Natural killer cell (primary cell): ENCODE measurements at regions not wholly inside any gene's neighbourhood (a gene's known extent, or its start where the extent isn't known, plus 50 kb on each side); places are given as distances from the start of the nearest gene placed in this dataset.
"Not testable (repeated sequence)": the region's sequence is repeated elsewhere in the genome, so short reads cannot be mapped to it uniquely, and the experiment has no call there.

Source experiments
- ATAC-seq, 3 donors: fragments of 150-1000 bp in 2 of 3; fragments of 200-7000 bp in 1 of 3; cut with Tn5 transposase; 1 replicate in 1 of 3; 2 replicates in 2 of 3; pipeline ENCODE4 v1.10.0; 2021; ENCODE audit warnings: mild to moderate bottlenecking in 2 of 3, moderate library complexity in 2 of 3
- DNase-seq, 2 donors: peaks; one replicate each; pipeline versions ENCODE4 v3.0.0 to v3.0.0-alpha.2; 2013 to 2021; ENCODE audit warnings: mixed read lengths in 1 of 2
- H3K27ac ChIP-seq: one replicate; pipeline ENCODE4 v1.5.1; 2013; ENCODE audit warnings: mild to moderate bottlenecking, low read length
- H3K27me3 ChIP-seq: one replicate; pipeline ENCODE4 v1.6.1; 2013; ENCODE audit warnings: low read length; ENCODE audit not compliant: control insufficient read depth, insufficient read depth
- H3K36me3 ChIP-seq: one replicate; pipeline ENCODE4 v1.6.1; 2013; ENCODE audit warnings: low read length; ENCODE audit not compliant: control insufficient read depth, insufficient read depth
- H3K4me1 ChIP-seq: one replicate; pipeline ENCODE4 v1.6.1; 2013; ENCODE audit warnings: low read length; ENCODE audit not compliant: control insufficient read depth, insufficient read depth
- H3K4me3 ChIP-seq: one replicate; pipeline ENCODE4 v1.5.1; 2013; ENCODE audit warnings: low read length
- H3K9me3 ChIP-seq: one replicate; pipeline ENCODE4 v1.6.1; 2013; ENCODE audit warnings: low read length; ENCODE audit not compliant: control insufficient read depth, insufficient read depth
- H3K27ac Mint-ChIP-seq, 2 donors: one replicate each; pipeline ENCODE4 v1.8.0; 2022; ENCODE audit warnings: mild to moderate bottlenecking in 2 of 2, mixed read lengths in 2 of 2, moderate library complexity in 1 of 2
- H3K27me3 Mint-ChIP-seq, 2 donors: one replicate each; pipeline ENCODE4 v1.8.0; 2022; ENCODE audit warnings: low read depth in 2 of 2, mixed read lengths in 2 of 2
- H3K36me3 Mint-ChIP-seq: one replicate; pipeline ENCODE4 v1.8.0; 2022; ENCODE audit warnings: mixed read lengths
- H3K4me1 Mint-ChIP-seq, 2 donors: one replicate each; pipeline ENCODE4 v1.8.0; 2022; ENCODE audit warnings: mixed read lengths in 2 of 2
- H3K4me3 Mint-ChIP-seq: one replicate; pipeline ENCODE4 v1.8.0; 2022; ENCODE audit warnings: mild to moderate bottlenecking, moderate library complexity, mixed read lengths
- H3K9me3 Mint-ChIP-seq, 2 donors: one replicate each; pipeline ENCODE4 v1.8.0; 2022; ENCODE audit warnings: mixed read lengths in 2 of 2
- WGBS: methylation state at CpG from one replicate; pipeline ENCODE4 v1.1.7; 2013; ENCODE audit warnings: missing lambda C conversion rate; ENCODE audit not compliant: insufficient coverage; 5-methylcytosine and 5-hydroxymethylcytosine counted together
- intact Hi-C: fragments of 100-400 bp; cut with micrococcal nuclease; formaldehyde crosslinking; loops from one replicate; pipeline ENCODE4 v1.14.2; 2022
- TF ChIP-seq, protein P1 (sequence below): fragments of 200-600 bp; IDR thresholded peaks from one replicate; pipeline ENCODE4 v1.8.0; 2022; ENCODE audit warnings: antibody characterized with exemption

DNA sequence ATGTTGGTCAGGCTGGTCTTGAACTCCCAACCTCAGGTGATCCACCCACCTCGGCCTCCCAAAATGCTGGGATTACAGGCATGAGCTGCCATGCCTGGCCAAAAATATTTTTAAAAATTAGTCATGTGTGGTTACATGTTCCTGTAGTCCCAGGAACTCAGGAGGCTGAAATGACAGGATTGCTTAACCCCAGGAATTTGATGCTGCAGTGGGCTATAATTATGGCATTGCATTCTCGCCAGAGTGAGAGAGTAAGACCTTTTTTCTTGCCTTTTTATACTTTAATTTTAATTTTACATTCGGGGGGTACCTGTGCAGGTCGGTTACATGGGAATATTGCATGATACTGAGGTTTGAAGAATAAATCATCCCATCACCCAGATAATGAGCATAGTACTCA, 86.6 kb upstream of the ZNF92 start:
- DNase-seq (no peak), ATAC-seq (no peak)
- Mint-ChIP-seq H3K4me3 (no peak overlapping the region), H3K36me3 (no peaks in the 10 kb centered on the region), H3K9me3 (no peaks in the 10 kb centered on the region), H3K27ac (no peak overlapping the region), H3K27me3 (peaks cover 16 to 32% of the 10 kb centered on the region in 2 donors), H3K4me1 (no peaks in the 10 kb centered on the region)
- 90% methylated on average over 1 of the region's 4 CpGs for WGBS
- H3K27me3 ChIP-seq = no peaks in the 10 kb centered on the region
- no peak overlapping the region for H3K27ac ChIP-seq
- no peaks in the 10 kb centered on the region for H3K4me1 ChIP-seq
- no peaks in the 10 kb centered on the region for H3K36me3 ChIP-seq
- TF ChIP-seq, protein P1, sequence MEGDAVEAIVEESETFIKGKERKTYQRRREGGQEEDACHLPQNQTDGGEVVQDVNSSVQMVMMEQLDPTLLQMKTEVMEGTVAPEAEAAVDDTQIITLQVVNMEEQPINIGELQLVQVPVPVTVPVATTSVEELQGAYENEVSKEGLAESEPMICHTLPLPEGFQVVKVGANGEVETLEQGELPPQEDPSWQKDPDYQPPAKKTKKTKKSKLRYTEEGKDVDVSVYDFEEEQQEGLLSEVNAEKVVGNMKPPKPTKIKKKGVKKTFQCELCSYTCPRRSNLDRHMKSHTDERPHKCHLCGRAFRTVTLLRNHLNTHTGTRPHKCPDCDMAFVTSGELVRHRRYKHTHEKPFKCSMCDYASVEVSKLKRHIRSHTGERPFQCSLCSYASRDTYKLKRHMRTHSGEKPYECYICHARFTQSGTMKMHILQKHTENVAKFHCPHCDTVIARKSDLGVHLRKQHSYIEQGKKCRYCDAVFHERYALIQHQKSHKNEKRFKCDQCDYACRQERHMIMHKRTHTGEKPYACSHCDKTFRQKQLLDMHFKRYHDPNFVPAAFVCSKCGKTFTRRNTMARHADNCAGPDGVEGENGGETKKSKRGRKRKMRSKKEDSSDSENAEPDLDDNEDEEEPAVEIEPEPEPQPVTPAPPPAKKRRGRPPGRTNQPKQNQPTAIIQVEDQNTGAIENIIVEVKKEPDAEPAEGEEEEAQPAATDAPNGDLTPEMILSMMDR = no peak
- no peaks in the 10 kb centered on the region for H3K9me3 ChIP-seq
- H3K4me3 ChIP-seq = no peak overlapping the region
- intact Hi-C loops = no loop called here

DNA sequence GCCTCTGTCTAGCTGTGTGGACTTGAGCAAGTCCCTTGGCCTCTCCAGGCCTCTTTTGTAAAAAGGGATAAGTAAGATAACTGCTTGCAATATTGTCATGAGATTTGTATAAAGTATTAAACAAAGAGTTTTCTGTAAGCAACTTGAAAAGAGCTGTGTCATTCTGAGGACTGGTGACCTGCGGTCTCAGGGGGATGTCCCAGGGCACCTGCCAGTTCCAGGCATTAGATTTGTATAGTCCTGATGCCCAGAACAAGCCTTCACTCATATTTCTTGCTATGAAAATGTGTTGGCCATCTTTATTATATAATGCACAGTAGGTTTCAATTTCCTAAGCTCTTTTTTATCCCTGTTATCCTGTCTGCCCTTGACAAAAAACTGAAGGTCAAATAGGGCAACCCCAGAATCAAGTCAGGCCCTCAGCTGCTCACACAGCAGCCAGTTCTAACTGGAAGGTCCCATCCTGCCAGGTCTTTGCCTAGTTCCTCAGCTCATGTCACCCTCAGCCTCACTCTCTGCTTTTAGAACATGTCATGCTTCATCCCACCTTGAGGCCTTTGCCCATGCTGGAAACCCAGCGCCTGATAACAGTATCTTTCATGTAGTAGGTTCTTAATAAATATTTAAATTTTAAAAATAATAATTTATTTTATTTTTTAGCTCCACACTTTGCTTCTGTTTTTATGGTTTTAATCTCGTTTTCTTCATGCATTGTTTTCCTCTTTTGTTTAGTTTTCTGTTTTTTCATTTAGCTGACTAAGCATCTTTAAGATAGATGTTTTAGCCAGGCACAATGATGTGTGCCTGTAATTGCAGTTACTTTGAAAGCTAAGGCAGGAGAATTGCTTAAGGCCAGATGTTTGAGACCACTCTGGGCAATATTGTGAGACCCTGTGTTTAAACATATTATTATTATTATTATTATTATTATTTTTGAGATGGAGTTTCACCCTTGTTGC, 87.5 kb upstream of the ZNF92 start:
- Histone ChIP-seq H3K36me3 (no peaks in the 10 kb centered on the region), H3K4me3 (no peak overlapping the region), H3K9me3 (no peaks in the 10 kb centered on the region), H3K27me3 (no peaks in the 10 kb centered on the region), H3K4me1 (no peaks in the 10 kb centered on the region), H3K27ac (no peak overlapping the region)
- intact Hi-C loops = no loop called here
- Mint-ChIP-seq H3K9me3 (no peaks in the 10 kb centered on the region), H3K4me3 (no peak overlapping the region), H3K27ac (no peak overlapping the region), H3K4me1 (no peaks in the 10 kb centered on the region), H3K27me3 (peaks cover 22 to 39% of the 10 kb centered on the region in 2 donors), H3K36me3 (no peaks in the 10 kb centered on the region)
- DNase-seq (no peak), ATAC-seq (no peak)
- TF ChIP-seq, protein P1 = no peak
- WGBS = 59% methylated on average over 2 of the region's 3 CpGs

DNA sequence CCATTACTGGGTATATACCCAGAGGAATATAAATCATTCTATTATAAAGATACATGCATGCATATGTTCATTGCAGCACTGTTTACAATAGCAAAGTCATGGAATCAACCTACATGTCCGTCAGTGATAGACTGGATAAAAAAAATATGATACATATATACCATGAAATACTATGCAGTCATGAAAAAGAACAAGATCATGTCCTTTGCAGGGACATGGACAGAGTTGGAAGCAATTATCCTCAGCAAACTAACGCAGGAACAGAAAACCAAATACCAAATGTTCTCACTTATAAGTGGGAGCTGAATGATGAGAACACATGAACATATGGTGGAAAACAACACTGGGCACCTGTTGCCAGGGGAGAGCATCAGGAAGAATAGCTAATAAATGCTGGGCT, 88.4 kb upstream of the ZNF92 start:
- H3K27me3 ChIP-seq, intact Hi-C loops, H3K4me1 Mint-ChIP-seq, DNase-seq, ATAC-seq, H3K4me1 ChIP-seq, H3K27ac Mint-ChIP-seq, H3K4me3 Mint-ChIP-seq, H3K9me3 Mint-ChIP-seq, H3K4me3 ChIP-seq, H3K36me3 Mint-ChIP-seq, H3K9me3 ChIP-seq, H3K27ac ChIP-seq, H3K36me3 ChIP-seq: not testable (repeated sequence)
- WGBS = 100% methylated on average over 1 of the region's 2 CpGs
- peaks cover 21 to 48% of the 10 kb centered on the region in 2 donors for H3K27me3 Mint-ChIP-seq

DNA sequence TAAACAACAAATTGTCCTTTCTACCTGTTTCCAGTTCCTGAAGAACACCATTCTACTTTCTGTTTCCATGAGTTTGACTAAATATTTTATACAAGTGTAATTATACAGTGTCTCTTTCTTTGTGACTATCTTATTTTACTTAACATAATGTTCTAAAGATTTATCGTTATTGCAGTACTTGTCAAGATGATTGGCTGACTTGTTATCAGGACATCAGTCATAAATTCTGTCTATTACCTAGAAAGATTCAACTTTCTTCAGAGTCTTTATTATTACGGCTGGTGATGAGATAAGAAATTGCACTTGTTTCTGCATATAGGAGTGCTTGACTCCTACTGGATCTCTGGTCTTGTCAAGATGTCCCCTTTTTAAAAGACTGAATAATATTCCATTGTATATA, 93.9 kb upstream of the ZNF92 start:
- H3K4me1 Mint-ChIP-seq = no peaks in the 10 kb centered on the region

More for the DNA sequence above, 93.9 kb upstream of the ZNF92 start:
- H3K9me3 ChIP-seq = peaks cover 12% of the 10 kb centered on the region
- Mint-ChIP-seq H3K36me3 (peaks cover 19% of the 10 kb centered on the region), H3K27me3 (peaks cover 29 to 64% of the 10 kb centered on the region in 2 donors), H3K27ac (no peak overlapping the region), H3K4me3 (no peak overlapping the region), H3K9me3 (peaks cover 2 to 6% of the 10 kb centered on the region in 2 donors)
- no peaks in the 10 kb centered on the region for H3K4me1 ChIP-seq
- H3K4me3 ChIP-seq = no peak overlapping the region
- TF ChIP-seq, protein P1 = no peak
- H3K27me3 ChIP-seq = no peaks in the 10 kb centered on the region
- WGBS = no CpG with 5 or more reads among the region's 2 CpGs
- intact Hi-C loops = no loop called here
- H3K27ac ChIP-seq = no peak overlapping the region
- H3K36me3 ChIP-seq = no peaks in the 10 kb centered on the region
- ATAC-seq (no peak), DNase-seq (no peak)
